Hepatocyte (in vitro differentiated cells): ENCODE measurements at regions not wholly inside any gene's neighbourhood (a gene's known extent, or its start where the extent isn't known, plus 50 kb on each side); places are given as distances from the start of the nearest gene placed in this dataset.

Experiments
- EZH2 ChIP-seq: fragments of 200-600 bp; sonication (generic); IDR thresholded peaks from 2 replicates; pipeline ENCODE4 v1.6.1; 2016; ENCODE audit warnings: antibody characterized with exemption, mild to moderate bottlenecking, borderline replicate concordance
- EZH2phosphoT487 ChIP-seq: fragments of 200-600 bp; sonication (generic); IDR thresholded peaks from one replicate; pipeline ENCODE4 v1.6.1; 2018; ENCODE audit warnings: antibody characterized with exemption, mild to moderate bottlenecking, low read depth, moderate library complexity; ENCODE audit not compliant: unreplicated experiment, severe bottlenecking
- TF ChIP-seq, protein P1 (sequence below): fragments of 200-600 bp; sonication (generic); IDR thresholded peaks from 2 replicates; pipeline ENCODE4 v1.5.1; 2016; ENCODE audit warnings: antibody characterized with exemption, mild to moderate bottlenecking; ENCODE audit not compliant: poor library complexity

DNA sequence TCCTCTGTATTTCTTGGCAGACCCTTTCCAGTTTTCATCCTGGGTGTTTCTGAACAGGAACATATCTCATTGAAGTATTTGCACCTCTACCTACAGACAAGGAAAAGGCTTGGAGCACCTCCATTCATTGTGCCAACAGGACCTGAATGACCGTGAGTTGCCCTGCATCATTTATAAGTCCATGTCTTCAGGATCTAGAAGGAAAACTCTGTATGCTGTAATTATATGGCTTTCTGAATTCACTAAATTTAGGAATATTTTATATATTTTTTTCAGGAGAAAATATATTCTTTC, 402.3 kb upstream of the SLC14A2 start:
- TF ChIP-seq, protein P1, sequence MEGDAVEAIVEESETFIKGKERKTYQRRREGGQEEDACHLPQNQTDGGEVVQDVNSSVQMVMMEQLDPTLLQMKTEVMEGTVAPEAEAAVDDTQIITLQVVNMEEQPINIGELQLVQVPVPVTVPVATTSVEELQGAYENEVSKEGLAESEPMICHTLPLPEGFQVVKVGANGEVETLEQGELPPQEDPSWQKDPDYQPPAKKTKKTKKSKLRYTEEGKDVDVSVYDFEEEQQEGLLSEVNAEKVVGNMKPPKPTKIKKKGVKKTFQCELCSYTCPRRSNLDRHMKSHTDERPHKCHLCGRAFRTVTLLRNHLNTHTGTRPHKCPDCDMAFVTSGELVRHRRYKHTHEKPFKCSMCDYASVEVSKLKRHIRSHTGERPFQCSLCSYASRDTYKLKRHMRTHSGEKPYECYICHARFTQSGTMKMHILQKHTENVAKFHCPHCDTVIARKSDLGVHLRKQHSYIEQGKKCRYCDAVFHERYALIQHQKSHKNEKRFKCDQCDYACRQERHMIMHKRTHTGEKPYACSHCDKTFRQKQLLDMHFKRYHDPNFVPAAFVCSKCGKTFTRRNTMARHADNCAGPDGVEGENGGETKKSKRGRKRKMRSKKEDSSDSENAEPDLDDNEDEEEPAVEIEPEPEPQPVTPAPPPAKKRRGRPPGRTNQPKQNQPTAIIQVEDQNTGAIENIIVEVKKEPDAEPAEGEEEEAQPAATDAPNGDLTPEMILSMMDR = no peak
- TF ChIP-seq EZH2 (no peak), EZH2phosphoT487 (no peak)
